ENCODE measurements at regions not wholly inside any gene's neighbourhood (a gene's known extent, or its start where the extent isn't known, plus 50 kb on each side); places are given as distances from the start of the nearest gene placed in this dataset.

GRCh38 chr2:47272031-47272864 lies 95.9 kb upstream of the CALM2 start:
- Mint-ChIP-seq H3K27me3 (ENCODE audit: low read depth) (peaks cover 2% of the 10 kb centered on the region), H3K4me1 (ENCODE audit: low read depth) (peaks cover 3% of the 10 kb centered on the region), H3K4me3 (no peak overlapping the region), H3K9me3 (ENCODE audit: insufficient read depth) (no peaks in the 10 kb centered on the region), H3K27ac (no peak overlapping the region), H3K36me3 (ENCODE audit: low read depth) (no peaks in the 10 kb centered on the region)
- CTCF ChIA-PET = interaction anchor here (0.8 to 1.5 kb wide), 12 partner anchors 10 to 294 kb away, joined by 3 to 7 read pairs (median 3); no protein-coding TSS in a partner anchor
- peak; percentile 53 for DNase-seq
- peak; percentile 88 for ATAC-seq
- POLR2A ChIA-PET = no interaction called here

- ChIA-PET POLR2A (no interaction called here), CTCF (interaction anchor here (1.0 to 1.5 kb wide), 7 partner anchors 11 to 99 kb away, joined by 3 to 7 read pairs (median 3); no protein-coding TSS in a partner anchor)
- no peak overlapping the region for H3K4me3 Mint-ChIP-seq
- H3K9me3 Mint-ChIP-seq (ENCODE audit: insufficient read depth) = no peaks in the 10 kb centered on the region
- H3K36me3 Mint-ChIP-seq (ENCODE audit: low read depth) = no peaks in the 10 kb centered on the region
- no peaks in the 10 kb centered on the region for H3K27me3 Mint-ChIP-seq (ENCODE audit: low read depth)
- ATAC-seq (no peak), DNase-seq (no peak)
- no peak overlapping the region for H3K27ac Mint-ChIP-seq
- peaks cover 3% of the 10 kb centered on the region for H3K4me1 Mint-ChIP-seq (ENCODE audit: low read depth)
Observed at GRCh38 chr2:47271054-47272000, 95.0 kb upstream of the CALM2 start.

- ATAC-seq (no peak), DNase-seq (no peak)
- Mint-ChIP-seq H3K27me3 (ENCODE audit: low read depth) (peaks cover 2% of the 10 kb centered on the region), H3K9me3 (ENCODE audit: insufficient read depth) (no peaks in the 10 kb centered on the region), H3K4me1 (ENCODE audit: low read depth) (peaks cover 3% of the 10 kb centered on the region), H3K27ac (no peak overlapping the region), H3K36me3 (ENCODE audit: low read depth) (no peaks in the 10 kb centered on the region), H3K4me3 (no peak overlapping the region)
- POLR2A ChIA-PET = interaction anchor here (0.6 kb wide), 1 partner anchor 16 kb away, joined by 3 read pairs; no protein-coding TSS in a partner anchor
- CTCF ChIA-PET = interaction anchor here (0.6 kb wide), 1 partner anchor 142 kb away, joined by 3 read pairs; no protein-coding TSS in a partner anchor
Observed at GRCh38 chr2:47270421-47270820, 94.1 kb upstream of the CALM2 start.

GRCh38 chr2:47269316-47270232 lies 93.3 kb upstream of the CALM2 start:
- peaks cover 2% of the 10 kb centered on the region for H3K27me3 Mint-ChIP-seq (ENCODE audit: low read depth)
- CTCF ChIA-PET = no interaction called here
- POLR2A ChIA-PET = no interaction called here
- no peak overlapping the region for H3K4me3 Mint-ChIP-seq
- H3K36me3 Mint-ChIP-seq (ENCODE audit: low read depth) = no peaks in the 10 kb centered on the region
- DNase-seq = no peak
- no peaks in the 10 kb centered on the region for H3K9me3 Mint-ChIP-seq (ENCODE audit: insufficient read depth)
- peaks cover 3% of the 10 kb centered on the region for H3K4me1 Mint-ChIP-seq (ENCODE audit: low read depth)
- ATAC-seq = no peak
- H3K27ac Mint-ChIP-seq = no peak overlapping the region

- ATAC-seq = no peak
- no peaks in the 10 kb centered on the region for H3K9me3 Mint-ChIP-seq (ENCODE audit: insufficient read depth)
- peaks cover 2% of the 10 kb centered on the region for H3K27me3 Mint-ChIP-seq (ENCODE audit: low read depth)
- H3K36me3 Mint-ChIP-seq (ENCODE audit: low read depth) = no peaks in the 10 kb centered on the region
- no peak for DNase-seq
- CTCF ChIA-PET = no interaction called here
- H3K27ac Mint-ChIP-seq = no peak overlapping the region
- POLR2A ChIA-PET = no interaction called here
- H3K4me1 Mint-ChIP-seq (ENCODE audit: low read depth) = peaks cover 3% of the 10 kb centered on the region
- H3K4me3 Mint-ChIP-seq = no peak overlapping the region
Observed at GRCh38 chr2:47267711-47268086, 91.4 kb upstream of the CALM2 start.

- no peak overlapping the region for H3K4me3 Mint-ChIP-seq
- no peaks in the 10 kb centered on the region for H3K36me3 Mint-ChIP-seq (ENCODE audit: low read depth)
- DNase-seq = no peak
- peaks cover under 1% of the 10 kb centered on the region for H3K4me1 Mint-ChIP-seq (ENCODE audit: low read depth)
- no peaks in the 10 kb centered on the region for H3K9me3 Mint-ChIP-seq (ENCODE audit: insufficient read depth)
- no peak for ATAC-seq
- ChIA-PET POLR2A (no interaction called here), CTCF (no interaction called here)
- H3K27me3 Mint-ChIP-seq (ENCODE audit: low read depth) = peaks cover 2% of the 10 kb centered on the region
- no peak overlapping the region for H3K27ac Mint-ChIP-seq
Observed at GRCh38 chr2:47266939-47267710, 90.8 kb upstream of the CALM2 start.

GRCh38 chr2:47265751-47266231 lies 89.5 kb upstream of the CALM2 start:
- ChIA-PET CTCF (no interaction called here), POLR2A (no interaction called here)
- H3K4me1 Mint-ChIP-seq (ENCODE audit: low read depth) = no peaks in the 10 kb centered on the region
- H3K4me3 Mint-ChIP-seq = no peak overlapping the region
- H3K27me3 Mint-ChIP-seq (ENCODE audit: low read depth) = peaks cover 2% of the 10 kb centered on the region
- ATAC-seq = no peak
- no peak overlapping the region for H3K27ac Mint-ChIP-seq
- no peak for DNase-seq
- H3K36me3 Mint-ChIP-seq (ENCODE audit: low read depth) = no peaks in the 10 kb centered on the region
- no peaks in the 10 kb centered on the region for H3K9me3 Mint-ChIP-seq (ENCODE audit: insufficient read depth)

GRCh38 chr2:47265158-47265557 lies 88.8 kb upstream of the CALM2 start:
- Mint-ChIP-seq H3K9me3 (ENCODE audit: insufficient read depth) (no peaks in the 10 kb centered on the region), H3K4me3 (no peak overlapping the region), H3K4me1 (ENCODE audit: low read depth) (no peaks in the 10 kb centered on the region), H3K36me3 (ENCODE audit: low read depth) (no peaks in the 10 kb centered on the region), H3K27me3 (ENCODE audit: low read depth) (peaks cover 2% of the 10 kb centered on the region), H3K27ac (no peak overlapping the region)
- CTCF ChIA-PET = no interaction called here
- POLR2A ChIA-PET = no interaction called here
- no peak for DNase-seq
- no peak for ATAC-seq

GRCh38 chr2:47264686-47265085 lies 88.4 kb upstream of the CALM2 start:
- no peaks in the 10 kb centered on the region for H3K36me3 Mint-ChIP-seq (ENCODE audit: low read depth)
- no peaks in the 10 kb centered on the region for H3K9me3 Mint-ChIP-seq (ENCODE audit: insufficient read depth)
- ATAC-seq (no peak), DNase-seq (no peak)
- CTCF ChIA-PET = no interaction called here
- POLR2A ChIA-PET = no interaction called here
- peaks cover 2% of the 10 kb centered on the region for H3K27me3 Mint-ChIP-seq (ENCODE audit: low read depth)
- H3K27ac Mint-ChIP-seq = no peak overlapping the region
- no peaks in the 10 kb centered on the region for H3K4me1 Mint-ChIP-seq (ENCODE audit: low read depth)
- no peak overlapping the region for H3K4me3 Mint-ChIP-seq

GRCh38 chr2:47264143-47264542 lies 87.8 kb upstream of the CALM2 start:
- ATAC-seq (no peak), DNase-seq (no peak)
- Mint-ChIP-seq H3K36me3 (ENCODE audit: low read depth) (no peaks in the 10 kb centered on the region), H3K4me3 (no peak overlapping the region), H3K27ac (no peak overlapping the region), H3K9me3 (ENCODE audit: insufficient read depth) (no peaks in the 10 kb centered on the region), H3K27me3 (ENCODE audit: low read depth) (peaks cover 2% of the 10 kb centered on the region), H3K4me1 (ENCODE audit: low read depth) (no peaks in the 10 kb centered on the region)
- CTCF ChIA-PET = interaction anchor here (1.1 kb wide), 1 partner anchor 59 kb away, joined by 4 read pairs; no protein-coding TSS in a partner anchor
- POLR2A ChIA-PET = interaction anchor here (0.6 kb wide), 1 partner anchor 237 kb away, joined by 4 read pairs; no protein-coding TSS in a partner anchor

- no peaks in the 10 kb centered on the region for H3K9me3 Mint-ChIP-seq (ENCODE audit: insufficient read depth)
- POLR2A ChIA-PET = no interaction called here
- no peak overlapping the region for H3K27ac Mint-ChIP-seq
- ATAC-seq (no peak), DNase-seq (no peak)
- no peaks in the 10 kb centered on the region for H3K4me1 Mint-ChIP-seq (ENCODE audit: low read depth)
- CTCF ChIA-PET = interaction anchor here (0.7 kb wide), 1 partner anchor 11 kb away, joined by 3 read pairs; no protein-coding TSS in a partner anchor
- no peaks in the 10 kb centered on the region for H3K36me3 Mint-ChIP-seq (ENCODE audit: low read depth)
- peaks cover 2% of the 10 kb centered on the region for H3K27me3 Mint-ChIP-seq (ENCODE audit: low read depth)
- H3K4me3 Mint-ChIP-seq = no peak overlapping the region
Observed at GRCh38 chr2:47262657-47263056, 86.3 kb upstream of the CALM2 start.
